RCC 7860 (cell line): ENCODE measurements at regions not wholly inside any gene's neighbourhood (a gene's known extent, or its start where the extent isn't known, plus 50 kb on each side); places are given as distances from the start of the nearest gene placed in this dataset.

Source experiments
- DNase-seq: peaks from one replicate; pipeline ENCODE4 v3.0.0-alpha.2; 2015; ENCODE audit warnings: low spot score
- FAIRE-seq: peaks from 2 replicates; lab custom pipeline; 2012; peaks lifted over from hg19 to GRCh38; lab: Jason Lieb, UNC

GRCh38 chr21:32881458-32881857, 109.9 kb upstream of the PAXBP1 start:
- DNase-seq: no peak
- FAIRE-seq: no peak

GRCh38 chr21:32884062-32884461, 112.5 kb upstream of the PAXBP1 start:
- DNase-seq (no peak), FAIRE-seq (no peak)

- no peak for DNase-seq
- FAIRE-seq: no peak
Measured at GRCh38 chr21:32886339-32886738, 114.8 kb upstream of the PAXBP1 start.

GRCh38 chr21:32887026-32887425, 115.5 kb upstream of the PAXBP1 start:
- no peak for FAIRE-seq

GRCh38 chr21:32888971-32889370, 117.4 kb upstream of the PAXBP1 start:
- DNase-seq: no peak
- no peak for FAIRE-seq

More at GRCh38 chr21:32887026-32887425, 115.5 kb upstream of the PAXBP1 start:
- no peak for DNase-seq

- FAIRE-seq: no peak
- DNase-seq: no peak
Measured at GRCh38 chr21:32889596-32889995, 118.0 kb upstream of the PAXBP1 start.

- DNase-seq: no peak
- FAIRE-seq: no peak
Measured at GRCh38 chr21:32894321-32894720, 122.8 kb upstream of the PAXBP1 start.

- DNase-seq (no peak), FAIRE-seq (no peak)
Measured at GRCh38 chr21:32900814-32901213, 124.9 kb upstream of the OLIG2 start.

GRCh38 chr21:32907521-32907920, 118.2 kb upstream of the OLIG2 start:
- FAIRE-seq: no peak
- DNase-seq: no peak

GRCh38 chr21:32908534-32908933, 117.2 kb upstream of the OLIG2 start:
- FAIRE-seq (no peak), DNase-seq (no peak)

GRCh38 chr21:32909393-32909792, 116.3 kb upstream of the OLIG2 start:
- DNase-seq (no peak), FAIRE-seq (no peak)

- no peak for FAIRE-seq
- no peak for DNase-seq
Measured at GRCh38 chr21:32914424-32915039, 111.2 kb upstream of the OLIG2 start.

- FAIRE-seq: no peak
- DNase-seq: no peak
Measured at GRCh38 chr21:32915099-32915498, 110.6 kb upstream of the OLIG2 start.

- DNase-seq (no peak), FAIRE-seq (no peak)
Measured at GRCh38 chr21:32916088-32916487, 109.6 kb upstream of the OLIG2 start.

- DNase-seq: no peak
- no peak for FAIRE-seq
Measured at GRCh38 chr21:32916522-32917099, 109.1 kb upstream of the OLIG2 start.

- DNase-seq (no peak), FAIRE-seq (no peak)
Measured at GRCh38 chr21:32917362-32918135, 108.2 kb upstream of the OLIG2 start.

- DNase-seq (no peak), FAIRE-seq (no peak)
Measured at GRCh38 chr21:32918478-32919120, 107.1 kb upstream of the OLIG2 start.

- DNase-seq: no peak
- no peak for FAIRE-seq
Measured at GRCh38 chr21:32920474-32920873, 105.3 kb upstream of the OLIG2 start.

GRCh38 chr21:32921632-32922230, 104.0 kb upstream of the OLIG2 start:
- FAIRE-seq: no peak
- DNase-seq: no peak

- FAIRE-seq (no peak), DNase-seq (no peak)
Measured at GRCh38 chr21:32925098-32925497, 100.6 kb upstream of the OLIG2 start.

GRCh38 chr21:32929633-32930038, 96.1 kb upstream of the OLIG2 start:
- DNase-seq: no peak
- no peak for FAIRE-seq
